Stimulated activated CD4-positive, alpha-beta T cell treated with anti-CD3 and anti-CD28 coated beads, Interleukin-12 subunit alpha, Interleukin-12 subunit beta, amount 100 ng/mL, for 24 hours (primary cell): ENCODE measurements at regions not wholly inside any gene's neighbourhood (a gene's known extent, or its start where the extent isn't known, plus 50 kb on each side); places are given as distances from the start of the nearest gene placed in this dataset.

ENCODE experiments used
- DNase-seq, 2 experiments: peaks; one replicate each; pipeline ENCODE4 v3.0.0-alpha.2; 2020; ENCODE audit warnings: low read depth in 2 of 2

GRCh38 chr10:44476409-44477045 lies 91.6 kb upstream of the CXCL12 start:
- DNase-seq = no peak

GRCh38 chr10:44477046-44477425 lies 92.1 kb upstream of the CXCL12 start:
- no peak for DNase-seq

- no peak for DNase-seq
Observed at GRCh38 chr10:44478040-44478439, 93.1 kb upstream of the CXCL12 start.

- no peak for DNase-seq
Observed at GRCh38 chr10:44478876-44479705, 94.2 kb upstream of the CXCL12 start.

- DNase-seq = no peak
Observed at GRCh38 chr10:44492678-44493077, 107.8 kb upstream of the CXCL12 start.

GRCh38 chr10:44498222-44498621 lies 113.3 kb upstream of the CXCL12 start:
- DNase-seq = no peak

GRCh38 chr10:44500451-44500850 lies 115.6 kb upstream of the CXCL12 start:
- no peak for DNase-seq

- DNase-seq = no peak
Observed at GRCh38 chr10:44506386-44506785, 121.5 kb upstream of the CXCL12 start.

- no peak for DNase-seq
Observed at GRCh38 chr10:44510379-44511115, 125.7 kb upstream of the CXCL12 start.

GRCh38 chr10:44511166-44511565 lies 126.3 kb upstream of the CXCL12 start:
- DNase-seq = no peak

GRCh38 chr10:44511601-44512000 lies 126.7 kb upstream of the CXCL12 start:
- no peak for DNase-seq

- DNase-seq = no peak
Observed at GRCh38 chr10:44512431-44513022, 127.6 kb upstream of the CXCL12 start.

- no peak for DNase-seq
Observed at GRCh38 chr10:44513591-44513990, 128.7 kb upstream of the CXCL12 start.

GRCh38 chr10:44516891-44517290 lies 132.0 kb upstream of the CXCL12 start:
- DNase-seq = no peak

- DNase-seq = no peak
Observed at GRCh38 chr10:44517635-44518034, 132.7 kb upstream of the CXCL12 start.

GRCh38 chr10:44519361-44519760 lies 134.5 kb upstream of the CXCL12 start:
- no peak for DNase-seq

GRCh38 chr10:44520651-44521050 lies 135.8 kb upstream of the CXCL12 start:
- no peak for DNase-seq

- DNase-seq = no peak
Observed at GRCh38 chr10:44539178-44539577, 154.3 kb upstream of the CXCL12 start.

- DNase-seq = no peak
Observed at GRCh38 chr10:44552726-44553125, 167.8 kb upstream of the CXCL12 start.

GRCh38 chr10:44557596-44558191 lies 172.8 kb upstream of the CXCL12 start:
- no peak for DNase-seq

- no peak for DNase-seq
Observed at GRCh38 chr10:44558521-44558920, 173.6 kb upstream of the CXCL12 start.

- no peak for DNase-seq
Observed at GRCh38 chr10:44564361-44564760, 179.5 kb upstream of the CXCL12 start.
